DND-41 (cell line): ENCODE measurements at regions not wholly inside any gene's neighbourhood (a gene's known extent, or its start where the extent isn't known, plus 50 kb on each side); places are given as distances from the start of the nearest gene placed in this dataset.

Source experiments
- ATAC-seq: fragments of 200-7000 bp; cut with Tn5 transposase; 3 replicates; pipeline ENCODE4 v1.9.1; 2021; ENCODE audit warnings: low read depth; ENCODE audit not compliant: insufficient read depth
- DNase-seq: peaks from one replicate; pipeline ENCODE4 v3.0.0-alpha.2; 2020
- H2AFZ ChIP-seq: 2 replicates; pipeline ENCODE4 v1.6.0; 2012; ENCODE audit warnings: low read depth, low read length
- H3K27ac ChIP-seq: 2 replicates; pipeline ENCODE4 v1.5.1; 2012; ENCODE audit warnings: low read length, inconsistent platforms
- H3K27me3 ChIP-seq: fragments of 200-600 bp; sonication (generic); 2 replicates; pipeline ENCODE4 v1.6.0; 2012; ENCODE audit warnings: low read length, mild to moderate bottlenecking, inconsistent platforms; ENCODE audit not compliant: insufficient read depth, poor library complexity
- H3K36me3 ChIP-seq: 2 replicates; pipeline ENCODE4 v1.5.1; 2012; ENCODE audit warnings: low read length, inconsistent platforms; ENCODE audit not compliant: insufficient read depth
- H3K4me1 ChIP-seq: 2 replicates; pipeline ENCODE4 v1.5.1; 2012; ENCODE audit warnings: mild to moderate bottlenecking, low read length; ENCODE audit not compliant: insufficient read depth
- H3K4me2 ChIP-seq: 2 replicates; pipeline ENCODE4 v1.6.0; 2012; ENCODE audit warnings: mild to moderate bottlenecking, moderate library complexity, low read length, inconsistent platforms; ENCODE audit not compliant: insufficient read depth
- H3K4me3 ChIP-seq, 2 experiments: fragments of 200-600 bp in 1 of 2; shearing (Covaris generic) in 1 of 2; 2 replicates each; pipeline ENCODE4 v1.5.1; 2012 to 2016; ENCODE audit warnings: inconsistent platforms in 2 of 2, low read length in 2 of 2, mild to moderate bottlenecking in 2 of 2, low read depth in 1 of 2, moderate library complexity in 1 of 2
- H3K79me2 ChIP-seq: 2 replicates; pipeline ENCODE4 v1.6.0; 2012; ENCODE audit warnings: low read length, inconsistent platforms; ENCODE audit not compliant: insufficient read depth
- H3K9ac ChIP-seq: 2 replicates; pipeline ENCODE4 v1.6.0; 2012; ENCODE audit warnings: low read depth, mild to moderate bottlenecking, inconsistent platforms, low read length, moderate library complexity
- H3K9me3 ChIP-seq: 2 replicates; pipeline ENCODE4 v1.5.1; 2012; ENCODE audit warnings: low read length, moderate library complexity, mild to moderate bottlenecking, inconsistent platforms; ENCODE audit not compliant: insufficient read depth, severe bottlenecking
- H4K20me1 ChIP-seq: 2 replicates; pipeline ENCODE4 v1.6.0; 2012; ENCODE audit warnings: low read length; ENCODE audit not compliant: insufficient read depth
- EZH2 ChIP-seq: IDR thresholded peaks from 3 replicates; pipeline ENCODE4 v1.6.1; 2012; ENCODE audit warnings: borderline replicate concordance, low read depth, mild to moderate bottlenecking, moderate library complexity, low read length, inconsistent platforms; ENCODE audit not compliant: severe bottlenecking
- TF ChIP-seq, protein P1 (sequence below): IDR thresholded peaks from 2 replicates; pipeline ENCODE4 v1.5.1; 2012; ENCODE audit warnings: borderline replicate concordance, low read length, moderate library complexity, mild to moderate bottlenecking; ENCODE audit not compliant: poor library complexity, severe bottlenecking; ENCODE audit errors: extremely low read depth

DNA sequence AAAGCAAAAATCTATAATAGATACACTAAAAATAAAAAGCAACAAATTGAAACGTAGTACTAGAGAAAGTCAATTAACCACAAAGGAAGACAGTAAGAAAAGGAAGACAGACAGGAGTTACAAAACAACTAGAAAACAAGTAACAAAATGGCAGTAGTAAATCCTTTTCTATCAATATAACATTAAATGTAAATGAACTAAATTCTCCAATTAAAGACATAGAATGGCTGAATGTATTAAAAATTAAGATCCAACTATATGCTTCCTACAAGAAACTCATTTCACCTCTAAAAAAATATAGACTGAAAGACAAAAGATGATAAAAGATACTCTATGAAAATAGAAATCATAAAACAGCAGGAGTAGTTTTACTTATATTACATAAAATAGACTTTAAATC, 79.1 kb downstream of the CTH start:
- H3K9me3 ChIP-seq, result no peaks in the 10 kb centered on the region
- no peak overlapping the region for H3K9ac ChIP-seq
- peaks cover 12% of the 10 kb centered on the region for H3K27me3 ChIP-seq
- ATAC-seq (no peak), DNase-seq (no peak)
- H3K4me1 ChIP-seq, result no peaks in the 10 kb centered on the region
- H3K4me3 ChIP-seq, result no peak overlapping the region
- H4K20me1 ChIP-seq, result no peaks in the 10 kb centered on the region
- TF ChIP-seq, protein P1, sequence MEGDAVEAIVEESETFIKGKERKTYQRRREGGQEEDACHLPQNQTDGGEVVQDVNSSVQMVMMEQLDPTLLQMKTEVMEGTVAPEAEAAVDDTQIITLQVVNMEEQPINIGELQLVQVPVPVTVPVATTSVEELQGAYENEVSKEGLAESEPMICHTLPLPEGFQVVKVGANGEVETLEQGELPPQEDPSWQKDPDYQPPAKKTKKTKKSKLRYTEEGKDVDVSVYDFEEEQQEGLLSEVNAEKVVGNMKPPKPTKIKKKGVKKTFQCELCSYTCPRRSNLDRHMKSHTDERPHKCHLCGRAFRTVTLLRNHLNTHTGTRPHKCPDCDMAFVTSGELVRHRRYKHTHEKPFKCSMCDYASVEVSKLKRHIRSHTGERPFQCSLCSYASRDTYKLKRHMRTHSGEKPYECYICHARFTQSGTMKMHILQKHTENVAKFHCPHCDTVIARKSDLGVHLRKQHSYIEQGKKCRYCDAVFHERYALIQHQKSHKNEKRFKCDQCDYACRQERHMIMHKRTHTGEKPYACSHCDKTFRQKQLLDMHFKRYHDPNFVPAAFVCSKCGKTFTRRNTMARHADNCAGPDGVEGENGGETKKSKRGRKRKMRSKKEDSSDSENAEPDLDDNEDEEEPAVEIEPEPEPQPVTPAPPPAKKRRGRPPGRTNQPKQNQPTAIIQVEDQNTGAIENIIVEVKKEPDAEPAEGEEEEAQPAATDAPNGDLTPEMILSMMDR, result no peak
- no peak for TF ChIP-seq EZH2
- H3K36me3 ChIP-seq, result no peaks in the 10 kb centered on the region
- no peak overlapping the region for H2AFZ ChIP-seq
- H3K79me2 ChIP-seq, result no peaks in the 10 kb centered on the region
- no peak overlapping the region for H3K4me2 ChIP-seq
- H3K27ac ChIP-seq, result no peak overlapping the region

DNA sequence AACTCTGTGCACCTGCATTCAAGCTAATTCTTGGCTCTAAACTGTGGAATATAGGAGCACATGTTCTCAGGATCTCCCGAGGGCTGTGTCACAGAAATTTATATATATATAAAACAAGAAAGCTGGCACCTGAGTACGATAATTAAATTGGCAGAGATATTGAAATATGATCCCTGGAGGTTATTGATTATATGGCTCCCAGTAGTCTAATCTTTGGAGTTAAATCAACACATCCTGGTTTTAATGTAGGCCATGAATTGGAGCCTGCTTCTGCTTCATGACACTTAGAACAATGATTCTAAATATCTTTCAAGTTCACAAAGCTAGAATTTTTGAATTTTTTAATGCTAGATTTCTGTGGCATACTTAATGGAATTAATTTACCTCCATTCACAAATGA, 84.3 kb downstream of the CTH start:
- Histone ChIP-seq H3K4me1 (no peaks in the 10 kb centered on the region), H3K27ac (no peak overlapping the region), H3K79me2 (no peaks in the 10 kb centered on the region), H3K27me3 (peaks cover 15% of the 10 kb centered on the region), H3K4me2 (no peak overlapping the region), H3K36me3 (no peaks in the 10 kb centered on the region), H3K9ac (no peak overlapping the region), H3K9me3 (no peaks in the 10 kb centered on the region), H2AFZ (no peak overlapping the region), H3K4me3 (no peak overlapping the region), H4K20me1 (no peaks in the 10 kb centered on the region)
- ATAC-seq (no peak), DNase-seq (no peak)
- TF ChIP-seq, protein P1, result no peak
- TF ChIP-seq EZH2, result no peak

DNA sequence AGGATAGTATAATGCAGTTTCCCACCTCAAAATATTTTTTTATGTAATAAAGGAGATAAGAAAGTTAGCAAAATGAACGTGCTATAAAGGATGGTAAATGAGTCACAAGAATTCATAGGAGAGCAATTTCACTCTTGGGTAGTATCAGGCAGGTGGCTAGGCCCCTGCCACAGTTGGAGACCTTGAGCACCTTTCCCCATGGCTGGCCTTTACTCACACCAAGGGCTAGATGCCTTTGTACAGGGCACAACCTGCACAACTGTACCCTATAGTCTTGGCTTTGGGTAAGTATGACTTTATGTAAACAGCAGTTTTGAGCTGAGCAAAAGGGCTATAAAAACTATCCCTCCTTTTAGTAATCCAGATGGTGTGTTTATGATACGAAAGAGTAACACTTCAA, 85.1 kb downstream of the CTH start:
- Histone ChIP-seq H2AFZ (no peak overlapping the region), H3K4me3 (no peak overlapping the region), H3K27ac (no peak overlapping the region), H3K27me3 (peaks cover 18% of the 10 kb centered on the region), H3K9ac (no peak overlapping the region), H4K20me1 (no peaks in the 10 kb centered on the region), H3K79me2 (no peaks in the 10 kb centered on the region), H3K36me3 (no peaks in the 10 kb centered on the region), H3K4me2 (no peak overlapping the region), H3K4me1 (no peaks in the 10 kb centered on the region), H3K9me3 (no peaks in the 10 kb centered on the region)
- ATAC-seq, result no peak
- TF ChIP-seq, protein P1, result no peak
- TF ChIP-seq EZH2, result no peak
- DNase-seq, result no peak

DNA sequence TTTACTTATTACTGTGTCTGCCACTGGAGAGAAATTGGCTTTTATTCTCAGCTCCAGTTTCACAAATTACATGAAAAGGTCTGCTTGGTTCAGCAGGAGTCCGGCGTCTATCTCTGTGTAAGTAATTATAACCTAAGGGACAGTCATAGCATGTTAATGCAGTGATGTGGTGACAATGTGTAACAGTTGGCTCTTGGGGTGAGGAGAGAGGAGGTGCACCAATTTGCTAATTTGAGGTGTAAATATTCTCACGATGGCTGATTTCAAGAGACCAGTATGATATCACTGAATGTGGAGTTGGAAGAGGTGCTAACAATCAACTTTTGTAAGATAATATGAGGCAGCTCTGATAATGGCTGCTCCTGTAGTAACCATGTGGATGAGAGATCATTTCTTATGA, 86.1 kb downstream of the CTH start:
- Histone ChIP-seq H3K4me1 (no peaks in the 10 kb centered on the region), H3K9me3 (no peaks in the 10 kb centered on the region), H4K20me1 (no peaks in the 10 kb centered on the region), H3K4me3 (no peak overlapping the region), H3K9ac (no peak overlapping the region), H3K4me2 (no peak overlapping the region), H3K27ac (no peak overlapping the region), H3K79me2 (no peaks in the 10 kb centered on the region), H2AFZ (no peak overlapping the region), H3K36me3 (no peaks in the 10 kb centered on the region), H3K27me3 (peaks cover 11% of the 10 kb centered on the region)
- DNase-seq (no peak), ATAC-seq (no peak)
- no peak for TF ChIP-seq EZH2
- TF ChIP-seq, protein P1, result no peak
